HFFc6 (cell line): ENCODE measurements at regions not wholly inside any gene's neighbourhood (a gene's known extent, or its start where the extent isn't known, plus 50 kb on each side); places are given as distances from the start of the nearest gene placed in this dataset.

Experiments
- DNase-seq: peaks from one replicate; pipeline ENCODE4 v3.0.0-alpha.2; 2018
- H3K27ac Mint-ChIP-seq: 2 replicates; pipeline ENCODE4 v1.8.0; 2020; ENCODE audit warnings: mild to moderate bottlenecking, mixed read lengths
- H3K27me3 Mint-ChIP-seq: 2 replicates; pipeline ENCODE4 v1.8.0; 2021; ENCODE audit warnings: mild to moderate bottlenecking, moderate library complexity, mixed read lengths; ENCODE audit not compliant: insufficient read depth
- H3K36me3 Mint-ChIP-seq: 2 replicates; pipeline ENCODE4 v1.8.0; 2021; ENCODE audit warnings: low read depth, mixed read lengths
- H3K4me1 Mint-ChIP-seq: 2 replicates; pipeline ENCODE4 v1.8.0; 2020; ENCODE audit warnings: low read depth, mixed read lengths
- H3K4me3 Mint-ChIP-seq: 2 replicates; pipeline ENCODE4 v1.8.0; 2020; ENCODE audit warnings: mild to moderate bottlenecking, moderate library complexity, mixed read lengths
- H3K9me3 Mint-ChIP-seq: 2 replicates; pipeline ENCODE4 v1.8.0; 2020; ENCODE audit warnings: mild to moderate bottlenecking, mixed read lengths
- TF ChIP-seq, protein P1 (sequence below): fragments of 200-600 bp; sonication (generic); IDR thresholded peaks from 2 replicates; pipeline ENCODE4 v1.5.0; 2021; ENCODE audit warnings: antibody characterized with exemption, mild to moderate bottlenecking

- DNase-seq: no peak
- Mint-ChIP-seq H3K27ac (no peak overlapping the region), H3K4me3 (no peak overlapping the region), H3K9me3 (peaks cover 71% of the 10 kb centered on the region), H3K27me3 (no peaks in the 10 kb centered on the region), H3K4me1 (no peaks in the 10 kb centered on the region), H3K36me3 (peaks cover 18% of the 10 kb centered on the region; the same call in 1 of the 2 replicates)
- TF ChIP-seq, protein P1, sequence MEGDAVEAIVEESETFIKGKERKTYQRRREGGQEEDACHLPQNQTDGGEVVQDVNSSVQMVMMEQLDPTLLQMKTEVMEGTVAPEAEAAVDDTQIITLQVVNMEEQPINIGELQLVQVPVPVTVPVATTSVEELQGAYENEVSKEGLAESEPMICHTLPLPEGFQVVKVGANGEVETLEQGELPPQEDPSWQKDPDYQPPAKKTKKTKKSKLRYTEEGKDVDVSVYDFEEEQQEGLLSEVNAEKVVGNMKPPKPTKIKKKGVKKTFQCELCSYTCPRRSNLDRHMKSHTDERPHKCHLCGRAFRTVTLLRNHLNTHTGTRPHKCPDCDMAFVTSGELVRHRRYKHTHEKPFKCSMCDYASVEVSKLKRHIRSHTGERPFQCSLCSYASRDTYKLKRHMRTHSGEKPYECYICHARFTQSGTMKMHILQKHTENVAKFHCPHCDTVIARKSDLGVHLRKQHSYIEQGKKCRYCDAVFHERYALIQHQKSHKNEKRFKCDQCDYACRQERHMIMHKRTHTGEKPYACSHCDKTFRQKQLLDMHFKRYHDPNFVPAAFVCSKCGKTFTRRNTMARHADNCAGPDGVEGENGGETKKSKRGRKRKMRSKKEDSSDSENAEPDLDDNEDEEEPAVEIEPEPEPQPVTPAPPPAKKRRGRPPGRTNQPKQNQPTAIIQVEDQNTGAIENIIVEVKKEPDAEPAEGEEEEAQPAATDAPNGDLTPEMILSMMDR: no peak
These were observed 631.8 kb downstream of the CETN3 start for GRCh38 chr5:89777758-89778157.

DNA sequence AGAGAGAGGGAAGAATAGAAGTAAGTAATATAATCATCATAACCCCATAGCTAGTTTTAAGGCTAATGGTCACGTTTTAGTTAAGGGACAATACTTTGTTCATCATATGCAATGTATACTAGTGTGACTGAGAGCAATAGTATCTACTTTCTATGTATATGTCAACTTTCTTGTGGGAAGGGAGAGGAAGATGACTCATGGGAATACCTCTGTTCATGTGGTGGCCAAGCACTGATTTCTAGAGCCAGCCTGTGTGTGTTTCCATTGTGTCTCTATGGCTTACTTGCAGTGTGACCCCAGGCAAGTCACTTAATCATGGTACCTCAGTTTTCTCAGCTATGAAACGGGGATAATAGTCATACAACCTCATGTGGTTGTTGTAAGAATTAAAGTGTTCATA lies 639.6 kb downstream of the CETN3 start:
- Mint-ChIP-seq H3K9me3 (0 out of 2 replicates have a peak, but pooled peaks cover 15% of the 10 kb centered on the region), H3K27ac (no peak overlapping the region), H3K4me1 (no peaks in the 10 kb centered on the region), H3K36me3 (no peaks in the 10 kb centered on the region), H3K4me3 (no peak overlapping the region), H3K27me3 (no peaks in the 10 kb centered on the region)
- TF ChIP-seq, protein P1: no peak
- DNase-seq: no peak

DNA sequence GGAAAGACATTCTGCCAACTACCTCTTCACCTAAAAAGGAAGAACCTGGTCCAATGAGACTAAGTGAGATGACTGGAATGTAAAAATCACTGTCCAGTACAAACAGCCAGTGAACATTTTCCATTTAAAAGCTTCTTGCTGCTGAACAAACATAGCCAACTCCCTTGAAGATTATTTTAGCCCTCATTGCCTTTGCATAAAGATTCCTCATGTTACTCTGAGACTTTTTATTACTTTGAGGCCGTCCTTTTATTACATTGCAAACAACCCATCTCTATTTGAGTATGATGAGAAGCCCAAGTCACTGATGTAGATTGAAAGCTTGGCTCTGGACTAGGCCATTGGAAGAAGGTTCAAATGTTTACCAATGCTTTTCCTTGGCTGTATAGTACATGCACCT lies 649.8 kb downstream of the CETN3 start:
- H3K27ac Mint-ChIP-seq: no peak overlapping the region
- H3K27me3 Mint-ChIP-seq: no peaks in the 10 kb centered on the region
- DNase-seq: no peak
- no peak overlapping the region for H3K4me3 Mint-ChIP-seq
- TF ChIP-seq, protein P1: no peak
- peaks cover 44% of the 10 kb centered on the region for H3K9me3 Mint-ChIP-seq
- H3K4me1 Mint-ChIP-seq: no peaks in the 10 kb centered on the region
- no peaks in the 10 kb centered on the region for H3K36me3 Mint-ChIP-seq

DNA sequence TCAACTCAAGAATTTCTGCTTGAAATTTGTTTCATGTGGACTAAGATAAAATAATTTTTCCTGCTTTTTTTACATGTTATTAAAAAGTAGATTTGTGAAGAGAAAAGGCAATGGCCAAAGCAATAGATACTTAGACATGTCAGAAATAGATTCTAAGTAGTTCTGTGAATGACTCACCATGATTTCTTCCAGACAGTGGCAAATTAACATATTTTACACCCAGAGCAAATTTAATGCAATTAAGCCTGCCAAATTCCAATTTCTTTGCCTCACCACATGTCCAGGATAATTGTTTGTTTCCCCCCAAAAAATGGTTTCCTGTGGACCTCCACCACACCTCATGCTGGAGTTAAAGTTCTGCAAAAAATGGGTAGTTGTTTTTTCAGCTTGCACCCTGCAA lies 651.4 kb downstream of the CETN3 start:
- Mint-ChIP-seq H3K27me3 (no peaks in the 10 kb centered on the region), H3K36me3 (no peaks in the 10 kb centered on the region), H3K4me3 (no peak overlapping the region), H3K27ac (no peak overlapping the region), H3K9me3 (peaks cover 39% of the 10 kb centered on the region), H3K4me1 (no peaks in the 10 kb centered on the region)
- TF ChIP-seq, protein P1: no peak
- no peak for DNase-seq

GRCh38 chr5:89756955-89757354 lies 652.6 kb downstream of the CETN3 start:
- Mint-ChIP-seq H3K9me3 (peaks cover 36% of the 10 kb centered on the region), H3K27me3 (no peaks in the 10 kb centered on the region), H3K36me3 (no peaks in the 10 kb centered on the region), H3K4me3 (no peak overlapping the region), H3K4me1 (no peaks in the 10 kb centered on the region), H3K27ac (no peak overlapping the region)
- DNase-seq: no peak
- TF ChIP-seq, protein P1: no peak

DNA sequence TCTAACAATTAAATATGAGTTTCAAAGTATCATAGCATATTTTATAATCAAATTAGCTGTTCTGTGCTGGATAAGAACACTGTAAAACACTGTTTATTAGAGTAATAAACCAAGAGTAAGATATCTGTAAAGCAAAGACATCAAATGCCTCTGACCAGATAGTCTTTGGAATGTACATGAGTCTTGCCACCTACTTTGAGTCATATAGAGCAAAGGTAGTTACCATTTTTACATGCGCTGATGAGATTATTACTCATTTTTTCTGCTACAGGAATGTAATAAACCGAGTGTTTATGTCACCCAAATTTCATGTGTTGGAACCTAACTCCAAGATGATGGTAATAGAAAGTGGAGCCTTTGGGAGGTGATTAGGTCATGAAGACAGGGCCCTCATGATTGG lies 654.5 kb downstream of the CETN3 start:
- no peaks in the 10 kb centered on the region for H3K36me3 Mint-ChIP-seq
- H3K27ac Mint-ChIP-seq: no peak overlapping the region

More for the DNA sequence above, 654.5 kb downstream of the CETN3 start:
- no peaks in the 10 kb centered on the region for H3K4me1 Mint-ChIP-seq
- no peak overlapping the region for H3K4me3 Mint-ChIP-seq
- no peaks in the 10 kb centered on the region for H3K27me3 Mint-ChIP-seq
- no peak for DNase-seq
- H3K9me3 Mint-ChIP-seq: peaks cover 26% of the 10 kb centered on the region
- TF ChIP-seq, protein P1: no peak
